Small intestine (tissue), 7 donors: ENCODE measurements at regions not wholly inside any gene's neighbourhood (a gene's known extent, or its start where the extent isn't known, plus 50 kb on each side); places are given as distances from the start of the nearest gene placed in this dataset.
A peak's percentile ranks its signal among the peaks of the same experiment; 100 is the strongest.

ENCODE experiments used
- DNase-seq, 2 donors: peaks; one replicate each; pipeline versions ENCODE4 v3.0.0 to v3.0.0-alpha.2; 2013
- FAIRE-seq: peaks from 2 replicates; lab custom pipeline; 2012; peaks lifted over from hg19 to GRCh38; lab: Jason Lieb, UNC
- H3K27ac ChIP-seq, 3 donors: one replicate each; pipeline ENCODE4 v1.5.1; 2013; ENCODE audit warnings: low read length in 2 of 3, mild to moderate bottlenecking in 2 of 3, control low read depth in 1 of 3, inconsistent platforms in 1 of 3, low read depth in 1 of 3, moderate library complexity in 1 of 3
- H3K27me3 ChIP-seq, 3 donors: one replicate each; pipeline ENCODE4 v1.6.1; 2013; ENCODE audit warnings: low read length in 3 of 3, inconsistent platforms in 1 of 3; ENCODE audit not compliant: control insufficient read depth in 3 of 3, insufficient read depth in 3 of 3
- H3K36me3 ChIP-seq, 3 donors: one replicate each; pipeline ENCODE4 v1.6.1; 2013; ENCODE audit warnings: low read length in 3 of 3, inconsistent platforms in 1 of 3, low read depth in 1 of 3, mild to moderate bottlenecking in 1 of 3, moderate library complexity in 1 of 3; ENCODE audit not compliant: control insufficient read depth in 3 of 3, insufficient read depth in 2 of 3
- H3K4me1 ChIP-seq, 3 donors: one replicate each; pipeline ENCODE4 v1.6.1; 2013; ENCODE audit warnings: low read length in 2 of 3, inconsistent platforms in 1 of 3, low read depth in 1 of 3, mild to moderate bottlenecking in 1 of 3, moderate library complexity in 1 of 3; ENCODE audit not compliant: control insufficient read depth in 3 of 3, insufficient read depth in 2 of 3
- H3K4me3 ChIP-seq, 3 donors: one replicate each; pipeline ENCODE4 v1.5.1; 2013; ENCODE audit warnings: low read length in 3 of 3, control low read depth in 1 of 3, inconsistent platforms in 1 of 3, low read depth in 1 of 3, mild to moderate bottlenecking in 1 of 3, moderate library complexity in 1 of 3
- H3K9me3 ChIP-seq, 2 donors: one replicate each; pipeline ENCODE4 v1.6.1; 2013; ENCODE audit warnings: low read depth in 1 of 2, low read length in 1 of 2; ENCODE audit not compliant: control insufficient read depth in 2 of 2, insufficient read depth in 1 of 2
- WGBS, 3 donors: extraction: QIAGEN DNeasy Blood & Tissue Kit; methylation state at CpG; one replicate each; pipeline ENCODE4 v1.1.7; 2013; 5-methylcytosine and 5-hydroxymethylcytosine counted together
- donor health status: healthy with polysubstance abuse.
- donor health status: control.
- donor health status: control.
- donor health status: Bipolar disorder and iron deficiency.
- donor health status: healthy.

DNA sequence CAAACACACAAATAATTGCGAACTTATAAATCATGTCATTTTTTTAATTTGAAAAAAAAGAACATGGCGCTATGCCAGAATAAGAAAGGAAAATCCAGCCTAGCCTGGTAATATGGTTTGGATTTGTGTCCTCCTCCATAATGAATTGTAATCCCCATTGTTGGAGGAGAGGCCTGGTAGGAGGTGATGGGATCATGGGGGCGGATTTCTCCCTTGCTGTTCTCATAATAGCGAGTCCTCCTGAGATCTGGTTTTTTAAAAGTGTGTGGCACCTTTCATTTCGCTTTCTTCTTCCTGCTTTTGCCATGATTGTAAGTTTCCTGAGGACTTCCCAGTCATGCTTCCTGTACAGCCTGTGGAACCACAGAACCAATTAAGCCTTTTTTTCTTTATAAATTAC lies 65.9 kb upstream of the TANC2 start:
- no peaks in the 10 kb centered on the region for H3K4me1 ChIP-seq
- H3K4me3 ChIP-seq, result no peak overlapping the region
- H3K27ac ChIP-seq, result no peak overlapping the region
- peaks cover 0 to 2% (median 0%) of the 10 kb centered on the region in 3 donors for H3K27me3 ChIP-seq
- no peaks in the 10 kb centered on the region for H3K36me3 ChIP-seq
- FAIRE-seq, result no peak
- WGBS, 3 donors, result 86 to 97% (median 92%) methylated on average over 5 of the region's 5 CpGs
- DNase-seq, result no peak
- no peaks in the 10 kb centered on the region for H3K9me3 ChIP-seq

GRCh38 chr17:62899361-62899760 lies 66.7 kb upstream of the TANC2 start:
- 75 to 86% (median 80%) methylated on average over 6 of the region's 6 CpGs for WGBS, 3 donors
- H3K27me3 ChIP-seq, result peaks cover 0 to 2% (median 0%) of the 10 kb centered on the region in 3 donors
- DNase-seq (no peak), FAIRE-seq (no peak)
- no peak overlapping the region for H3K4me3 ChIP-seq
- no peaks in the 10 kb centered on the region for H3K9me3 ChIP-seq
- no peaks in the 10 kb centered on the region for H3K4me1 ChIP-seq
- no peaks in the 10 kb centered on the region for H3K36me3 ChIP-seq
- no peak overlapping the region for H3K27ac ChIP-seq

- Histone ChIP-seq H3K27ac (peak overlapping the region in 1 of 3 donors; percentile 14), H3K27me3 (peaks cover 0 to 2% (median 0%) of the 10 kb centered on the region in 3 donors), H3K36me3 (no peaks in the 10 kb centered on the region), H3K4me3 (no peak overlapping the region), H3K9me3 (no peaks in the 10 kb centered on the region), H3K4me1 (no peaks in the 10 kb centered on the region)
- DNase-seq (no peak), FAIRE-seq (no peak)
- 56 to 81% (median 74%) methylated on average over 13 of the region's 13 CpGs for WGBS, 3 donors
These were observed 67.7 kb upstream of the TANC2 start for GRCh38 chr17:62898239-62898864.

DNA sequence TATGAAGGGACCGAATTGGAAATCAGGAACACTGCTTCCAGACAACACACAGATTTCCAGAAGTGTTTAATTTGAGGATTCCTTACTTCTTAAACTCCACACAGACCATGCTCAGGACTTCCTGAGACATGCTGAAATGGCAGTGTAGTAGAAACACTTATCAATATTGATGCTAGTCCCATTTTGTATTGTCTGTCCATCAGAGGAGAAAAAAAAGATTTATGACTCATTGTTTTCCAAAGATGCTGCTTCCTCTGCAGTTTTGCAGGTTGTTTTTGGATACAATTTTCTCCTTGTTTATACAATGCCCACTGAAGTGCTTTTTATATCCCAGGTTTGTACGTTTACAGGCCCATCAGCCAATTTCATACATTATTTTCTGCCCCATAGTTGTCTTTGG lies 68.3 kb upstream of the TANC2 start:
- FAIRE-seq, result no peak
- Histone ChIP-seq H3K27ac (no peak overlapping the region), H3K4me1 (no peaks in the 10 kb centered on the region), H3K36me3 (no peaks in the 10 kb centered on the region), H3K27me3 (peaks cover 0 to 2% (median 0%) of the 10 kb centered on the region in 3 donors), H3K4me3 (no peak overlapping the region), H3K9me3 (no peaks in the 10 kb centered on the region)
- DNase-seq, result no peak
- WGBS, 3 donors, result 48 to 66% (median 53%) methylated on average over 2 of the region's 2 CpGs

- FAIRE-seq, result no peak
- no peak for DNase-seq
- WGBS, 3 donors, result 81 to 86% (median 82%) methylated on average over 11 of the region's 11 CpGs
- H3K4me1 ChIP-seq, result no peaks in the 10 kb centered on the region
- H3K36me3 ChIP-seq, result no peaks in the 10 kb centered on the region
- no peak overlapping the region for H3K27ac ChIP-seq
- H3K9me3 ChIP-seq, result no peaks in the 10 kb centered on the region
- no peak overlapping the region for H3K4me3 ChIP-seq
- H3K27me3 ChIP-seq, result peaks cover 0 to 2% (median 0%) of the 10 kb centered on the region in 3 donors
These were observed 70.4 kb upstream of the TANC2 start for GRCh38 chr17:62895320-62896301.

GRCh38 chr17:62892870-62893338 lies 73.1 kb upstream of the TANC2 start:
- no peaks in the 10 kb centered on the region for H3K9me3 ChIP-seq
- H3K4me3 ChIP-seq, result no peak overlapping the region
- no peaks in the 10 kb centered on the region for H3K36me3 ChIP-seq
- peaks cover 0 to 2% (median 0%) of the 10 kb centered on the region in 3 donors for H3K27me3 ChIP-seq
- DNase-seq (peak in 1 of 2 donors; percentile 15), FAIRE-seq (no peak)
- WGBS, 3 donors, result 36 to 58% (median 53%) methylated on average over 4 of the region's 4 CpGs
- H3K27ac ChIP-seq, result no peak overlapping the region
- no peaks in the 10 kb centered on the region for H3K4me1 ChIP-seq

GRCh38 chr17:62892061-62892675 lies 73.9 kb upstream of the TANC2 start:
- peaks cover 0 to 1% (median 1%) of the 10 kb centered on the region in 3 donors for H3K27me3 ChIP-seq
- no peak for DNase-seq
- H3K27ac ChIP-seq, result no peak overlapping the region
- no peak overlapping the region for H3K4me3 ChIP-seq
- no peaks in the 10 kb centered on the region for H3K4me1 ChIP-seq
- 59 to 76% (median 64%) methylated on average over 3 of the region's 3 CpGs for WGBS, 3 donors
- no peaks in the 10 kb centered on the region for H3K9me3 ChIP-seq
- no peaks in the 10 kb centered on the region for H3K36me3 ChIP-seq
- FAIRE-seq, result no peak

GRCh38 chr17:62891659-62892058 lies 74.4 kb upstream of the TANC2 start:
- no peaks in the 10 kb centered on the region for H3K9me3 ChIP-seq
- no peak overlapping the region for H3K27ac ChIP-seq
- DNase-seq, result no peak
- no peaks in the 10 kb centered on the region for H3K4me1 ChIP-seq
- 89 to 94% (median 92%) methylated on average over 3 of the region's 3 CpGs for WGBS, 3 donors
- no peak for FAIRE-seq
- H3K4me3 ChIP-seq, result no peak overlapping the region
- H3K27me3 ChIP-seq, result peaks cover 0 to 2% (median 0%) of the 10 kb centered on the region in 3 donors
- no peaks in the 10 kb centered on the region for H3K36me3 ChIP-seq
